Activated effector memory CD4-positive, alpha-beta T cell treated with anti-CD3 and anti-CD28 coated beads, Interleukin-2, amount 50 U/mL, for 16 hours (primary cell): ENCODE measurements at regions not wholly inside any gene's neighbourhood (a gene's known extent, or its start where the extent isn't known, plus 50 kb on each side); places are given as distances from the start of the nearest gene placed in this dataset.

ENCODE experiments used
- DNase-seq: peaks from one replicate; pipeline ENCODE4 v3.0.0-alpha.2; 2020

GRCh38 chr5:138664276-138664943 lies 88.8 kb upstream of the CTNNA1 start:
- peak; percentile 24 for DNase-seq

- peak; percentile 33 for DNase-seq
Measured at GRCh38 chr5:138663561-138663960, 88.4 kb upstream of the HSPA9 start.

GRCh38 chr5:138663009-138663408 lies 87.8 kb upstream of the HSPA9 start:
- peak; percentile 61 for DNase-seq

- peak; percentile 70 for DNase-seq
Measured at GRCh38 chr5:138662599-138662998, 87.4 kb upstream of the HSPA9 start.

GRCh38 chr5:138661991-138662434 lies 86.8 kb upstream of the HSPA9 start:
- DNase-seq = no peak

GRCh38 chr5:138661291-138661960 lies 86.2 kb upstream of the HSPA9 start:
- peak; percentile 47 for DNase-seq

GRCh38 chr5:138660051-138660572 lies 84.9 kb upstream of the HSPA9 start:
- DNase-seq = peak; percentile 55

GRCh38 chr5:138659561-138659960 lies 84.4 kb upstream of the HSPA9 start:
- DNase-seq = peak; percentile 17

- DNase-seq = peak; percentile 25
Measured at GRCh38 chr5:138659121-138659520, 83.9 kb upstream of the HSPA9 start.

- DNase-seq = peak; percentile 42
Measured at GRCh38 chr5:138658676-138659075, 83.5 kb upstream of the HSPA9 start.

- peak; percentile 38 for DNase-seq
Measured at GRCh38 chr5:138657360-138657759, 82.2 kb upstream of the HSPA9 start.

- peak; percentile 22 for DNase-seq
Measured at GRCh38 chr5:138656916-138657315, 81.7 kb upstream of the HSPA9 start.

GRCh38 chr5:138655530-138656190 lies 80.5 kb upstream of the HSPA9 start:
- DNase-seq = no peak

- peak; percentile 86 for DNase-seq
Measured at GRCh38 chr5:138654281-138654867, 79.2 kb upstream of the HSPA9 start.

- no peak for DNase-seq
Measured at GRCh38 chr5:138653502-138653901, 78.3 kb upstream of the HSPA9 start.

GRCh38 chr5:138651767-138652117 lies 76.5 kb upstream of the HSPA9 start:
- DNase-seq = no peak

- DNase-seq = no peak
Measured at GRCh38 chr5:138651058-138651766, 76.0 kb upstream of the HSPA9 start.

- no peak for DNase-seq
Measured at GRCh38 chr5:138650196-138650595, 75.0 kb upstream of the HSPA9 start.

- DNase-seq = no peak
Measured at GRCh38 chr5:138649775-138650174, 74.6 kb upstream of the HSPA9 start.

GRCh38 chr5:138649316-138649720 lies 74.1 kb upstream of the HSPA9 start:
- no peak for DNase-seq

GRCh38 chr5:138648841-138649240 lies 73.6 kb upstream of the HSPA9 start:
- DNase-seq = no peak

- DNase-seq = no peak
Measured at GRCh38 chr5:138647794-138648410, 72.7 kb upstream of the HSPA9 start.
